GM18873 (cell line): ENCODE measurements at regions not wholly inside any gene's neighbourhood (a gene's known extent, or its start where the extent isn't known, plus 50 kb on each side); places are given as distances from the start of the nearest gene placed in this dataset.

ENCODE experiments used
- ATAC-seq: cut with Tn5 transposase; IDR thresholded peaks from one replicate; pipeline ENCODE4 v1.9.1; 2021; ENCODE audit warnings: mild to moderate bottlenecking, moderate library complexity, moderate number of reproducible peaks; ENCODE audit not compliant: unreplicated experiment, low FRiP score

- ATAC-seq = no peak
These were observed 434.3 kb upstream of the TNP1 start for GRCh38 chr2:217294211-217294610.

DNA sequence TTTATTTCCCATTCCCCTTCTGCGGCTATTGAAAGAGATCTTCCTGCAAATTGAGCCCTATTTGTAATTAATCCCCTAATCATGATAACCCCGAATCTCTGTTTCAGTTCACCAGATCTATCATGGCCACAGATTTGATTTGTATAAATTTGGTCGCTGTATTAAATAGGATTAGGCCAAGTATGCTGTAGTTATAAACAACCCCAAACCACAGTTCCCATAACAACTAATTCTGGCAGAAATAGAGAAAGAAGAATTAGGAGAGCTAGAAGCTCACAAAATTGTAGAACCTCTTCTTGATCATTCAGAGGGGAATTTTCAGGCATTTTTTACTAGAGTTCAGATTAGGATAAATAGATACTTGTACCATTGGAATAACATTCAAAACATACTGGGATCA is 433.7 kb upstream of the TNP1 start:
- ATAC-seq = no peak

DNA sequence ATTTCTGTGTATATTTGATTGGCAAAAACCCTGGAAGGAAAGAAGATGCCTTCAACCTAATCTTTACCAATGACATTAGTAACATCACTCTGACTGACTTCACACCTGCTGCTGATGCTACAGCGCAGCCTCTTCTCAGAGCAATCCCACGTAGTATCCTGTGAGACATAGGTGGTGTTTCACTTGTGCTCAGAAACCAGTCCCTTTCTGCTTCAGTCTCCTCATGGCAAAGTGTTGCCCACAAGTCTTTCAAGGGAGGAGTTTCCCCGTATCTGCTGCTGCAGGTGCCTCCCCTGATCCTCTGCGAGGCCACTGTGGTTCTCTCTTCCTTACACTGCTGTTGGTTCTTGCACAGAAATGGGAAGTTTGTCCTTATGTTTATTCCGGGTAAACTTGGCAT is 433.2 kb upstream of the TNP1 start:
- ATAC-seq = no peak

DNA sequence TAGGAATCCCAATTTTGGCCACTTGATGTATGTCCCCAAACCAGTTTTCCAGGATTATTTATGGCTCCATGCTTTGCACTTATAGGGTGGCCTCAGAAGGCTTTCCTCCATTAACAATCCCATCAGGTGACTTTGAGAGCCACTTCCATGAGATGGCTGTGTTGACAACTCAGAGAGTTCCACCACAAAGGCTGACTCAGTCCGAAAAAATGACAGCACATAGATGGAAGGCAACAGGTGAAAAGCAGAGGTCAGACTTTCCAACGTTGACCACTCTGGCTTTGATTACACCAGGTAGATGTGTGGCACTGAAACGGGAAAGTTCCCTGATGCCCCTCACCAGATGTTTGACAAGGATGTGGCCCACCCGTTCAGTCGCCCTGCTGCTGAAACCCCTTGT is 431.4 kb upstream of the TNP1 start:
- ATAC-seq = no peak

- no peak for ATAC-seq
These were observed 430.6 kb upstream of the TNP1 start for GRCh38 chr2:217290467-217290866.

DNA sequence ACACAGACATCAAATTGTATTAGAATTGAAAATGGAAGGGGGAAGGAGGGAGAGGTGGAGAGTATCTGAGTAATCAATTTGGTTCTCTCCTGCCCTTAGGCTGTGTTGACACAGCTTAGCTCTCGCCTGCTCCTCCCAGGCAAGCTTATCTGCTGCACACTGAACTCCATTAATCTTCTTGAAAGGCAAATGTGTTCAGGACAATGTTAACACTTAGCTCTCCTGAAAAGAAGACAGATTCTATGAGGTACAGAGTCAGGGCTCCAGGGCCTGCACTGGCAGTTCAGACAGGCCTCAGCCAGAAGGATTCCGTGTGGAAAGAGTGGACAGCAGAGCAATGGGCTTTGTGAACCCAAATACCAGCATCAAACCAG is 430.0 kb upstream of the TNP1 start:
- ATAC-seq = no peak

DNA sequence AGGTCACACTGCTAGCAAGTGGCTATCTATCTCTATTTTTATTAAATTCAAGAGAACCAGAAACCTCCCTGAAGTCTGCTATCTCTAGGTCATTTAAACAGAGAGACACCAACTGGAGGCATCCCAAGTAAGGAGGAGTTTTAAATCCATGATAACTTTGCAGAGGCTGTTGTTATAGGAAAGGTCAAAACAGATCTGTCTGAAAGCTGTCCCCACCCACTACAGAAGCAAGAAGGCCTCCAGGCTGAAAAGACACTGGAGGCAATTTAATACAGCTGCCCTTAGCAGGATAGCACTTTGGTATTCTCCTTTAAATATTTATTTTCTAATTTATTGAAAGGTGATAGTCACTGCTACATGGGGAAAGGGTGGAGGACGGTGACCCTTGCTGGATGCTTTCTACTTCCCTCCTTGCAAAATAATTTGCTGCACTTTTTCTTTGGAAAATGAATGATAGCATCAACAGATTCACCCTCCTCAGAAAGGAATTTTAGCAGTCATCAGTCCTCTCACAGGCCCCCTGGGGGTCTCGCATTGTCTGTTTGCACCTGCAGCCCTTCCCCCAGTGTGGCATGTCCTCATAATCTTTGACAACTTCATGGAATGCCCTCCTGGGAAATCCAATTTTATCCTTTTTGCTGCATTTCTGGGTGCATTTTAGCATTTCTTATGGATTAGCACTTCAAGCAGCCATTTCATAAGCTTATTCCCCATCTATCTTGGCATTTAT is 429.5 kb upstream of the TNP1 start:
- no peak for ATAC-seq

- ATAC-seq = no peak
These were observed 428.7 kb upstream of the TNP1 start for GRCh38 chr2:217288472-217289063.

GRCh38 chr2:217286833-217287232 is 427.0 kb upstream of the TNP1 start:
- no peak for ATAC-seq

DNA sequence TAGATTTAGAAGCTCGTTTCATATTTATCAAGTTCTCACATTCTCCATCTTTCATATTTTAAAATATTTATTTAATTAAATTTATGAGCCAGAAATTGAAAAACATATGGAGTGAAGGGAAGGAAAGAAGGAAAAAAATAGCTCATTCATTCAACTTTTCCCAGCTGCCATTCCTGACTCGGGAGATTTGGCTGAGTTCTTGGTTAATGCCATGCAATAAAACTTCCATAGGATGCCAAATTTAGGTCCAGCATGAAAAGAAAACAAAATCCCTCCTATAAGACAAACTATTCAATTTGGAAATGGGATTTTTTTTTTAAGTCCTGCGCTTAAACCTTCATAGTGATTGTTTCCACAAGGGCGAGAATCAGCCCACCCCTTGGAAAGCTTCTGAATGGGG is 426.1 kb upstream of the TNP1 start:
- ATAC-seq = no peak

- ATAC-seq = no peak
These were observed 423.6 kb upstream of the TNP1 start for GRCh38 chr2:217283460-217283859.

- no peak for ATAC-seq
These were observed 422.7 kb upstream of the TNP1 start for GRCh38 chr2:217282531-217282930.

- ATAC-seq = no peak
These were observed 419.7 kb upstream of the TNP1 start for GRCh38 chr2:217279556-217279955.

- no peak for ATAC-seq
These were observed 419.3 kb upstream of the TNP1 start for GRCh38 chr2:217279140-217279539.

DNA sequence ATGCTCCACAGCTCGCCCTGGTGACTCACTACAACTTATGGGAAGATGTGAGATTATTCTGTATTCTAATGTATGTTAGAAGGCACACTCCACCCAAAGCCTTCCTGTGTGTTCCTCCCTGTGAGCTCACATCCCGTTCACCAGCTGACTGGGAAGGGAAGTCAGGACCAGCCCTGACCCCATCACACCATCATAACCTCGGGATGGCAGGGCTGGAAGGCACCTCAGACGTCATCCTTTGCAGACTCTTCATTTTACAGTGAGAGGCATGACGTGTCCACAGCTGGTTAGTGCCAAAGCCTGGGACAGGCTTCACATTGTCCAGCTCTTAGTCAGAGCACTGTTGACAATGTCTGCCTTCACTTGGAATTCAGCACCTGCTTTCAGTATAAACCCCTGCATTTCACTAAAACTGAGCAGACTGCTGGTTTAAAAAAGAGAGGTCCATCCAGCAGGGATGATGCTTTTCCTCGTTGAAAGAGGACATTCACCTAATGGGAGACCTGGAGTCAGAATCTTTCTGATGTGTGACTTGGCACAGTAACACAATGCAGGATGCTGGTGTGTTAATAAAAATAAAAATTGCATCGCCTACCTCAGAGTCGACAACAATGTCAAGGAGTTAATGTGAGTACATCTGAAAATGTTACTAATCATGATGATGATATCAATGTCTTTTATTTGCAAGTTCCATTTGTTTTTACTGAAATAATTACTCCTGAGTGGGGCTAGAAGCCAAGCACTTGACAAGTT is 418.0 kb upstream of the TNP1 start:
- ATAC-seq = no peak

DNA sequence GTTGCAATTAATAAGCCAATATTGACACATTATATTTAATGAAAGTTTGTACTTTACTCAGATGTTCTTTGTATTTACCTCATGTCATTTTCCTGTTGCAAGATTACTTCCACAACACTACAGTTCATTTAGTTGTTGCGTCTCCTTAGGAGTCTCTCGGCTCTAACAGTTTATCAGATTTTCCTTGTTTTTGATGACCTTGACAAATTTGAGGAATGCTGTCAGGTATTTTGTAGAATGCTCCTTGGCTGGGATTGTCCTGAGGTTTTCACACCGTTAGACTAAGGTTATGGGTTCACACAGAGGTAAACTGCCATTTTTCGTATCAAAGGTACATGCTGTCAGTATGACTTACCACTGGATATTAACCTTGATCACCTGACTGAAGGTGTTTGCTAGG is 416.6 kb upstream of the TNP1 start:
- no peak for ATAC-seq

DNA sequence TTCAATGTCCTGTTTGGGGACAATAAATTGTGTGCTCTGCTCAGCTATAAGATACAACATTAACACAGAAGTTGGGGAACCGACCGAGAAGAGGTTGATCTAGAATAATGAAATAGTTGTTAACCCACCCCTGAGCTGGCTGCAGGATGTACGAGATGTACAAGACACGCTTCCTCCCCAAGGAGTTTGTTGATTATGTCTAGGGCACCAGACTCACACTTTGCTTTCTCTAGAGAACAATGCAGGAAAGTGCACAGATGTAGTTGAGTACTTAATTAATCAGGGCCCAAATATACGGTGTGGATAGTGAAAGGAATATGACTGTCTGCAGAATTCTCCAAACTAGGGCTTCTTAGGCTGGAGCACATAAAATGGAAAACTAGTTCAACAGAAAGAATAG is 415.2 kb upstream of the TNP1 start:
- ATAC-seq = no peak

- no peak for ATAC-seq
These were observed 414.7 kb upstream of the TNP1 start for GRCh38 chr2:217274578-217274977.

GRCh38 chr2:217273851-217274250 is 414.0 kb upstream of the TNP1 start:
- no peak for ATAC-seq

DNA sequence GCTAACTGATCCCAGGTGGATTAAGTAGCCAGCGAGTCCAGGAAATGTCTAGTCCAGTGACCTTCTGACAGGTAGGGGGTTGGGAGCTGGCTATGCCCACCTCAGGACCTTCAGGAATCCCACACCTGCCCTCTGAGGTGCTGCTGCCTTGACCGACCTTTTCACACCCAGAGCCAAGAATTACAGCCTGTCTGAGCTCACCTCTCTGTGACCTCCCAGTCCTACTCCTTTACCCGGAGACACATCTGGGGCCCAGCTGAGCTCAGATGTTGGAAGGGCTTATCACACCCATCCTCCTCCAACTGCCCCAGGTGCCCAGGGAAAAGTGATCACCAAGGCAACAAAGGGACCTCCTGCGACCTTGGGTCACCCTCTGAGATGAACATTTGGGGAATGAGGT is 413.3 kb upstream of the TNP1 start:
- ATAC-seq = no peak

- no peak for ATAC-seq
These were observed 411.9 kb upstream of the TNP1 start for GRCh38 chr2:217271813-217272212.
